ENCODE measurements at regions not wholly inside any gene's neighbourhood (a gene's known extent, or its start where the extent isn't known, plus 50 kb on each side); places are given as distances from the start of the nearest gene placed in this dataset.

DNA sequence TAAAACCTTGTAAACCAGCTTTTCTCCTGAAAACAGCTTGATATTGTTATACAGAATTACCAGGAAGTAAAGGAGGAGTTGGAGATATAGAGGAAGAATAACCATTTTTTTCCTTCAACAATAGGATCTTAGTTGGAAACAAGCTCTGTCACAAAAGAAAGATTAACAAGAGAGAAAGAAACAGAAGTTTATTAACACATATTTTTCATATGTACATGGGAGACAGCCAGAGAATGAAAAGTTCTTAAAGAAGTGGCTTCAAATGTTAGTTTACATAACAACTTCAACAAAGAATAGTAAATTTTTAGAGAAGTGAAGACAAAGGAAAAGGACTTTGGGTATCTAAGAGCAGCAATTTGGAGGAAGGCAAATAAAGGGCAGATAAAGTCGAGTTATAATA, 94.9 kb upstream of the ANKRD50 start:
- DNase-seq (ENCODE audit: low spot score): no peak

DNA sequence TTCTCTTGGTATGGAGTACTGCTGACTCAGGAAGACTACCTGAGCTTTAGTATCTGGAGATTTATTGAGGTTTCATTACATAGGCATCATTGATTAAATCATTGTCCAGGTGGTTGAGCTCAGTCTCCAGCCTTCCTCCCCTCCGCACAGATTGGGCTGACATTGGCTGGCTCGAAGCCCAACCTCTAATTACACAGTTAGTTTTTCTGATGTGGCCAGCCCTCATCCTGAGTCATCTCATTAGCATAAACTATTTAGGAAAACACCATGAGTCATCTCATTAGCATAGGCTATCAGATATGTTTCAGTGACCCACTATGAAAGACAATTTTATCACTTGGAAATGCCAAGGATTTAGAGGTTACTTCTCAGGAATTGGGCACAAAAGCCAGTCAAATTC, 93.9 kb upstream of the ANKRD50 start:
- no peak for DNase-seq (ENCODE audit: low spot score)

DNA sequence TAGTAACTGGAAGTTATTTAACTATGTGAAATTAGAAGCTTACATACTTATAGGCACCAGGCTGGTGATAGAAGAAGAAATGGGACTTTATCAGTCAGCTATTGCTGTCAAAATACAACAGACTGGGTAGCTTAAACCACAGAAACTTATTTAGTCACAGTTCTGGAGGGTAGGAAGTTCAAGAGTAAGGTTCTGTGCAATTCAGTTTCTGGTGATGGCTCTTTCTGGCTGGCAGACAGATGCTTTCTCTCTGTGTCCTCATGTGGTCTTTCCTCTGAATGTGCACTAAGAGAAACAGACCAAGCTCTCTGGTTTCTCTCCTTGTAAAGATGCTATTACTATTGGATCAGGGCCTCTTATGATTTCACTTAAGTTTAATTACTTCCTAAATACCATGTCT, 92.1 kb upstream of the ANKRD50 start:
- no peak for DNase-seq (ENCODE audit: low spot score)

DNA sequence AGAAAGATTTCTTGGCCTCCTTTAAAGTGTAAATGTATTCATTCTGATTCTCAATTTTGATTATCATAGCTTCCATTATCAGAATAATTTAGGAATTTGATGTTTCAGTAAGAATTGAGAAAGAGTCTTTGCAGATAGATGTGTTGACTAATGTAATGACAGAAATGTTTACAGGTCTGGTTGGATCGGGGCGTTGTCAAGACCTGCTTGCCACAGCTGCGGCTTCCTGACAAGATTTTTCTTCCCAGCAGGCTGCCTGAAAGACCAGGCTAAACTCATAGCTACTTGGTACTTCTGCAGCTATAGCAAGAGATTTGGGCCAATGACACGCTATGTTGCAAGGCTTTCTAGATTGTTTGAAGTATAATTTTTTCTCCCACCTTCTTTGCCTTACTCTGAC, 91.5 kb upstream of the ANKRD50 start:
- no peak for DNase-seq (ENCODE audit: low spot score)

DNA sequence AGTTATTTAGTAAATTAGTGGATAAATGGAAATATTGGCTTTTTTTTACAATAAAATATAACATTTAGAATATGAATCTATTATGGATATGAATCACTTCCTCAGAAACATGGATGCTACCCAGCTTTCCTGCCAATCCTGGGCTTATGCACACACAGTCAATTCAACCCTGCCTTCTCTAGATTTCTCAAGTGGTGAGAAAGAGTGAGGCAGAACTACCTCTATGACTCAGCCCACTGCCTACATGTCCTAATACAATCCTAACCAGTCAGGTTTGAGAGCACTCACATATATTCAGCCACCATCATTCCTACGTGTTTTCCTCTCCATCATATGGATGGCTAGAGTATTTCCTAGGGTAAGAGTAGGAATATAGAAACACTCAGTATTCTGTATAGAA, 91.1 kb upstream of the ANKRD50 start:
- DNase-seq (ENCODE audit: low spot score): no peak

DNA sequence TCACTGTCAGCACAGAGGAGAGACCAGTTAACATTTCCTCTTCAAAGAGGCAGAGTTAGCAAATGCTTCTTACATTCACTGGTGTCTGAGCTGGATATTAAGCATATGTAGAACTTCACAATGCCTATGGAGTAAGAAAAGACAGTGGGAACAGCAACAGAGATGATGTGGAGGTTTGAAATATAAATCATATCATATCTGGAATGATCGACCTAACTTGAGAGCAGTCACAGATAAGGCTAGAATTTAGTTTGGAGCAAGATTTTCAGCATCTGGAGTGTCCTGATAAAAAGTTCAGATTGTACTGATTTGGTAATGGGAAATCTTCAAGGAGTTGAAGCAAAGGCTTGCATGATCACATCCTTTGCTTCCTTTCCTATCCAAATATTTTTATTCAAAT, 90.5 kb upstream of the ANKRD50 start:
- no peak for DNase-seq (ENCODE audit: low spot score)

DNA sequence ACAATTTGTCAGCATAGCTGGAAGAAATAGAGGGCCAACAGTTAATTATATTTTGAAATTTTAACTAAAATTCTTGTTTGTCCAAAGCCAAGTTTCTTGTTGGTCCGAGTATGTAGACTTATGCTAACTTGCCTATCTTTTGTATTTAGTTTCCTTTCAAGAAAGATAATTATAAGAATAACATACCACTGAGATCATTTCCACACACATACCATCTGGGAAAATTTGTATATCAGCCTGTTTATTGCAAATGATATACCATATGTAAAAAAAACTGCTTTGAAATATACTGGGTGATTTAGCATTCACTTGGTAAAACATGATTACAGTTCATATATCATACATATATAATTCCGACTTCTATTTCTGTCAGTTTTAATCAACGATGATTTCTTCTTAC, 84.7 kb upstream of the ANKRD50 start:
- no peak for DNase-seq (ENCODE audit: low spot score)

DNA sequence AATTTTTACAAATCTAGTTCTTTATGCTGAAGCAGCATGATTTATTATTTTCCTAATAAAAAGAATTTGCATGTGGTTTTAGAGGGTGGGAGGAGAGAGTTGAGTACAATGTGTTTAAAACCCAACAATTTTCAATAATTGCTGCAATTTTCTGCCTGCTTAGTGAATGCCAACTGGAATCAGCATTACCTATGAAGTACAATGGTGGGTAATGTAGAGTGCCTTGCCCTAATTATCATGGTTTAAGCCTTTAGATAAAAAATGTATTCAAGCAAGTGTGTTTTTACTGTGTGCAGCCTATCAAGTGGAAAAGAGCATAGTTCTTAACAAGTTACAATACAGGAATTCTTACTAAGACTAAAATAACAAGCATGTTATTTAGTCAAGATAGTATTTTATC, 77.9 kb upstream of the ANKRD50 start:
- DNase-seq (ENCODE audit: low spot score): no peak

DNA sequence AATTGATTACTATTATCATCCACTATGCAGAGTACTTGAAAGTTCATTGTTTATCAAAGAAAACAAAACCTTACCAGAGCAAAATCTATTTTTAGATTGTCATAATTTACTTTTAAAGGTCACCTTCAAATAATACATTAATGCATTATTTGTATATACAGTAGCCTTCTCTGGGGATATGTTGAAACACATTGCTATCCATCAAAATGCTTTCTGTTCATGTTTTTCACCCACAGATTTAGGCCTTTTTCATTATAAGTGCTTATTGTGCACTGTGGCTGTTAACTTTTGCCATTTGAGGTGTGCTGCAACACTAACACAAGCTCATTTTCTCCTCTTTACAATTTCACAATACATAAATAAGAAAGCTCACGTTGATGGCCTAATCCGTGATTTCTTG, 74.1 kb upstream of the ANKRD50 start:
- DNase-seq (ENCODE audit: low spot score): no peak

DNA sequence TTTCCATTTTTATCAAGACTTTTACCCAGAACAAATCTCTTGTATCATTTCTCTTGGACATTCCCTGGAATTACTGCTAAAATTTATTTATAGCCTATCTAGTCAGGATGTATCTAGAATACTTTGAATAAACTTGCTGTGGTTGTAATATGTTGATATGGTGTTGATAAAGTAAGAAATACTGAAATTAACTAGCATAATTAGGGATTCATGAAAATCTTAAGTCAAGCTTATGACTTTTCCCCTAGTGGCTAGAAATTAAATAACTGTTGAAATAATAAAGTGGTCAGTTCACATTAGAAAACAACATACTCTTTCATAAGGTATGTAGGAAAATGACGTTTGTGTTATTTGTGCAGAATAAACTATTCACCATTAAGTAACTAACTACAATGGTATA, 73.1 kb upstream of the ANKRD50 start:
- DNase-seq (ENCODE audit: low spot score): no peak

DNA sequence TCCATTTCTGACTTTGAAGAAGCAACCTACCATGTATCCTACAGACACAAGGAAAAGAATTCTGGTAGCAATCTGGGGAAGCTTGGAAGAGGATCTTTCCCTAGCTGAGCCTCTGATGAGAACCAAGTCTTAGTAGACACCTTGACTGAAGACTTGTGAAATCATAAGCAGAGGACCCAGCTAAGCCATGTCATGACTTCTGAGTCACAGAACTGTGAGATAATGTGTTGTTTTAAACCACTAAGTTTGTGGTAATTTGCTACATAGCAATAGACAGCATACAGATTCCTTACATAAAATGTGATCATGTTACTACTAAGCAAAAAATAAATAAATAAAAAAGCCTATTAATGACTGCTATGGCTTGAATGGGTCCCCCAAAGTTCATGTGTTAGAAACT, 71.3 kb upstream of the ANKRD50 start:
- DNase-seq (ENCODE audit: low spot score): no peak

DNA sequence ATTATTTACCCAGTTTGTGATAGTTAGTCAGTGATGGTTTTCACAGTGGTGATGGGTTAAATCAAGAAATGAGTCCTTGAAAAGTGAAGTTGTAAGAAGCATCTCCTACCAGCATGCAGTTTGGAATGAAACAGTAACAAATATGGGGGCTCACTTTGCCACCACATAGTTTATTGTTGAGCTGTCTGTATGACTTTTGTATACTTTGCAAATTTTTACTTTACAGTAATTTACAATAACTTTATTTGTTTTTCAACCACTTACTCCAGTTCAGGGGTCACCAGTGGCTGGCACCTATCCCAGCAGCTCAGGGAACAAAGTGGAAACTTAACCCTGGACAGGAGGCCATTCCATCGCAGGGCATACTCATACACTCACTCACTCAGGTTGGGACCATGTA, 64.5 kb upstream of the ANKRD50 start:
- no peak for DNase-seq (ENCODE audit: low spot score)

DNA sequence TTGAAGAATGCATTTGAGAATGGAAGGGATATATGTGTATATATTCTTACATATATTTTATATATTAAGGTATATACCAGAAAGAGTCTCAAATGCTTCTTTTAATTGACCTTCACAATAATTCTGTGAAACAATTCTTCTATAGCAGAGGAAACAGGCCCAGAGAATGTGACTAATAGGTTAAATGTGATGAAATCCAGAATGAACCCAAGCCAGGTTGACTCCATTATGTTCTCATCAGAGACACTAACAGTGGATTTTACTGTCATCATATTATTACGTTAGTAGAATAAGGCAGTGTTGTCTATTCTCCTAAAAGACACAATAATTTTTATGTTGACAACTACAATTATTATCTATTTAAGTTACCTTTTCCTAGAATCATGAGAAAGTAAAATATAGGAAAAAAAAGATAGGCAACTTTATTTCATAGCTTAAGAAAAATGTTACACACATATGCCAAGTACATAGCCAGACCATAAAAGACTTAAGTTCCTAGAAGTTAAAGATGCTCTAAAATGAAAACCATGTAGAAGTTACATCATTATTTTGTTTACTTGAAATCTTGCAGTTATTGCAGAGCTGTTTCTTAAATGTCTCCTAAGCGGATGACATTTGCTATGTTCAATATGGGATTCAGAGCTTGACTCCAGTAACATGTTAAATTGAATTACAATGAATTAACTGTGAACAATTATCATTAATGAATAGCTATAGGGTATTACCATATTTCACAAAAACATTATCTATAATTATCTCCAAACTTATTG, 56.2 kb upstream of the ANKRD50 start:
- DNase-seq (ENCODE audit: low spot score): no peak

DNA sequence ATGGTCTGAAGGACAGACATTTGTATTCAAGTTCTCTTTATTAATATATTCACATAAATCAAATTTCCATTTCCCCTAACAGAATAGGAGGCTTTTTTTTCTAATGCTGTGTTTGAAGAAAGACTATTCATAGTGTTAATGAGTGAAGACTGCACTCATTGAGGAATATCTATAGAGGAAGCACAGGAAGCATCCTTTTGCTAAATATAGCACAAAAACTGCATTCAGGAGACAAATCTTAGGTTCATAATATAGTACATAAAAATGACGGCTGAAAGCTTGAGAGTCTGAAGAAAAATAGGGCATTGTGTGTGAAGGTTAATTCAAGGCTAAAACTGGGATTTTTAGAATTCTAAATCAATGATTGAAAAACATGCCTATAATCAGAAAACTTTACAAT, 50.4 kb upstream of the ANKRD50 start:
- DNase-seq (ENCODE audit: low spot score): no peak
